Upper lobe of left lung (tissue), 4 donors: ENCODE measurements at regions not wholly inside any gene's neighbourhood (a gene's known extent, or its start where the extent isn't known, plus 50 kb on each side); places are given as distances from the start of the nearest gene placed in this dataset.

Source experiments
- CTCF ChIP-seq, 6 experiments: fragments of 450-650 bp in 4 of 6; fragments of 200-600 bp in 2 of 6; sonication (generic) in 2 of 6; IDR thresholded peaks; one replicate each; pipeline ENCODE4 v1.5.1; 2016 to 2019; ENCODE audit warnings: antibody characterized with exemption in 6 of 6
- EP300 ChIP-seq, 4 donors: sonication (generic); formaldehyde crosslinking; IDR thresholded peaks; one replicate each; pipeline ENCODE4 v1.5.1; 2017; ENCODE audit warnings: antibody characterized with exemption in 4 of 4, control low read depth in 2 of 4
- POLR2A ChIP-seq, 4 donors: fragments of 450-650 bp; IDR thresholded peaks; one replicate each; pipeline ENCODE4 v1.5.1; 2016 to 2017; ENCODE audit warnings: antibody characterized with exemption in 4 of 4, mild to moderate bottlenecking in 2 of 4
- POLR2AphosphoS5 ChIP-seq, 2 donors: sonication (generic); formaldehyde crosslinking; IDR thresholded peaks; one replicate each; pipeline ENCODE4 v1.5.1; 2017; ENCODE audit warnings: antibody characterized with exemption in 2 of 2

GRCh38 chr6:55983861-55984260, 108.5 kb upstream of the BMP5 start:
- no peak for TF ChIP-seq CTCF (IDR thresholded peaks at IDR 0.05)
- TF ChIP-seq POLR2A (IDR thresholded peaks at IDR 0.05) = no peak
- TF ChIP-seq EP300 (IDR thresholded peaks at IDR 0.05) = no peak
- TF ChIP-seq POLR2AphosphoS5 (IDR thresholded peaks at IDR 0.05) = no peak
